HG03025 (cell line): ENCODE measurements at regions not wholly inside any gene's neighbourhood (a gene's known extent, or its start where the extent isn't known, plus 50 kb on each side); places are given as distances from the start of the nearest gene placed in this dataset.

ENCODE experiments used
- ATAC-seq: cut with Tn5 transposase; IDR thresholded peaks from one replicate; pipeline ENCODE4 v1.9.1; 2021; ENCODE audit warnings: mild to moderate bottlenecking, moderate library complexity; ENCODE audit not compliant: unreplicated experiment, low FRiP score

GRCh38 chr20:12353842-12354241 lies 436.1 kb downstream of the BTBD3 start:
- ATAC-seq, result no peak

- no peak for ATAC-seq
These were observed 437.0 kb downstream of the BTBD3 start for GRCh38 chr20:12354725-12355124.

- no peak for ATAC-seq
These were observed 437.5 kb downstream of the BTBD3 start for GRCh38 chr20:12355185-12355584.

GRCh38 chr20:12358006-12358654 lies 440.4 kb downstream of the BTBD3 start:
- no peak for ATAC-seq

DNA sequence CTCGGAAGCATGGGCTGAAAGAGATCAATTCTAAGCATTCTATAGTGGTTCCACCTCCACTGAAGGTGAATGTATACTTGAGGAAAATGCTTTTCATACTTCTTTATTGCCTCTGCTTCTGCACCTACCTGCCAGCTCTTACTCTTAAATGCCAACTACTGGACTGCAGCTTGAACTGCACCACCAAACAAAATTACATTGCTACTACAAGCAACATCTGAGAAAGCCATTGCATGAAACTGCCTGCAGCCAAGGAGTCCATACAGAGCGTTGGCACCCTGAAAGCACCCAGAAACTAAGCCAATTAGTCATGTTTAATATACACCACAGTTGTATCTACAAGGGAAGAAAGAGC lies 440.9 kb downstream of the BTBD3 start:
- ATAC-seq, result no peak

GRCh38 chr20:12371990-12372389 lies 454.3 kb downstream of the BTBD3 start:
- no peak for ATAC-seq

DNA sequence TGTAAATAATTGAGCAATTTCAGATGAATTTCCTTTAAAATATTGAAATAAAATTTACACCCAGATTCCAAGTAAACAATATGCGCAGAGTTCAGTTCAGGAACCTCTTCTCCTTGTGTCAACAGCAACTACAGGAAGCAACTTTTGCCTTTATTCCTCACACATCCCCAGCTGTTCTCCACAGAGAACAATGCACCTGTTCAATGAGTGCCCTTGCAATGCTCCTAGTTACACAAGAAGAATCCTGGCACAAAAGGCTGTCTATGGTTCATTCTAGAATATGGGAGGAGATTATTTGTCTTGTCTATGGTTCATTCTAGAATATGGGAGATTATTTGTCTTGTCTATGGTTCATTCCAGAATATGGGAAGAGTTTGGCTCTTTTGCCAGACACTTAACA lies 454.9 kb downstream of the BTBD3 start:
- ATAC-seq, result no peak

- ATAC-seq, result no peak
These were observed 458.3 kb downstream of the BTBD3 start for GRCh38 chr20:12375967-12376366.

DNA sequence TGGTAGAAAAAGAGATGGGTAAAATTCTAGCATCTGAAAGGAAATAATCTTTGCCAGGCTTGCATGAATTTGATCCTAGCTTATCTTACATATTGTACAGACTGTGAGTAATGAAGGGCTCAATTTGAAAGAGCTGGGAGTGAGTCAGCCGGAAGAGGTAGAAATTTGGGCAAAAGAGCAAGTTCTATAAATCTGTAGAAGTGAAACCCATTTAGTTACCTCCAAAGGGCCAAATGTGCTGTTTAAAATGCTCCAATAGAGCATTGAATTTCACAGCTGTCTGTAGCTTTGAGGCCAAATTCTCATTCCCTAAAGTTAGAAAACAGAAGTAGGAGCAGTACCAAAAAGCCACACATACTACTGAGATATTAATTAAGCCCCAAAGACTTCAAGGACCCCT lies 466.1 kb downstream of the BTBD3 start:
- ATAC-seq, result no peak

DNA sequence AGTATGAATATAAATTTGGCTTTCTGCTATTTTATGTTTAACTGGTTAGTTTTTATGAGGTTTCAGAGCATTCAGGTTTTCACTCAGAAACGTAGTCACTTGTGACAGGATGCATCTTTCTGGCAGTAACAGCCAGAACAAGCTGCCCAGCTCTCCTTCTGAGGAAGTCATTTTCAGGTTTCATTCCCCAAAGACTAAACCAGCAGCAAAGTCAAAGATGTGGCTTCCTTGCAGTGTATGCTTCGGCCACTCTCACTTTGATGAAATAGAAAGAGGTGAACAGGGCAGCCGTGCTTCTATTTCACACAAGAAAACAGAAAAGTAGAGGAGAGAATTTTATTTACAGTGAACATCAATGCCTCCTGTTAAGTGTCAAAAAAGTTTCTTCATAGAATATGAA lies 469.1 kb downstream of the BTBD3 start:
- no peak for ATAC-seq

- ATAC-seq, result no peak
These were observed 473.4 kb downstream of the BTBD3 start for GRCh38 chr20:12391099-12391498.

GRCh38 chr20:12394786-12395185 lies 477.1 kb downstream of the BTBD3 start:
- ATAC-seq, result no peak

GRCh38 chr20:12395353-12395752 lies 477.7 kb downstream of the BTBD3 start:
- no peak for ATAC-seq

DNA sequence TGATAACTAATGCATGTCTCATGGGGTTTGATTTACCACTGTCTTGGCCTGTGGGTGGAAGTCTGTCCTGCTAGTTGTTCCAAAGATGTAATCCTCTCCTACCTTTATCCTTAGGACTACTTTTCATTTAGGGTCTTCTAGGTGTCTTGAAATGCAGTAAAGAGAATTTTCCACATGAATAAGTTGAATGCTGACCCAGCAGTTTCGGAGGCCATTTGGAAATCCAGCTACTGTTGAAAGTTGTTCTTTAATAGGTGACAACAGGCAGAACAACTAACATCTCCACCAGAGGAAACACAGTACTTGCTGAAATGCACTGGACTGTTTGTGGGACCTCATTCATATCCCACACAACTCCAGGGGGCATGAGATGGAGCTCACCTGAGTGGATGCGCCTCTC lies 478.1 kb downstream of the BTBD3 start:
- ATAC-seq, result no peak

- no peak for ATAC-seq
These were observed 481.6 kb downstream of the BTBD3 start for GRCh38 chr20:12399110-12399836.

- ATAC-seq, result no peak
These were observed 487.2 kb downstream of the BTBD3 start for GRCh38 chr20:12404941-12405340.

- ATAC-seq, result no peak
These were observed 489.3 kb downstream of the BTBD3 start for GRCh38 chr20:12406978-12407377.

GRCh38 chr20:12409501-12409900 lies 491.8 kb downstream of the BTBD3 start:
- no peak for ATAC-seq

DNA sequence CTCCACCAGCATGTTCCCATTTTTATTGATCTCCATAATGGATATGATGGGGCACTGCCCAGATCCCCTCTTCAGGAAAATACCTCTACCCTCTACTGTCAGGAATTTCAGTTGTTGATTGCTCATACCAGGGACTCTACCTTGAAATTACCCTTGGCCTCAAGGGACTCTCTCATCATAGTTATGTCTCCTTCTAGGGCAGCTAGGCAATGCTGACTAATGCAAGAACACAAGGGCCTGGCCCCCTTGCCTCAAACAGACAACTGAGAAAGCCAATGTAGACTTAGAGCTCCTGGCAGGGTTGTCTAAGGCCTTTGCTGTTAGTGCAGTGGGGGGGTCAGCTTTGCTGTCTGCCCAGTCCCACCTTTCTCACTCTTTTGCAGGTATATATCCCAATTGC lies 493.1 kb downstream of the BTBD3 start:
- no peak for ATAC-seq

DNA sequence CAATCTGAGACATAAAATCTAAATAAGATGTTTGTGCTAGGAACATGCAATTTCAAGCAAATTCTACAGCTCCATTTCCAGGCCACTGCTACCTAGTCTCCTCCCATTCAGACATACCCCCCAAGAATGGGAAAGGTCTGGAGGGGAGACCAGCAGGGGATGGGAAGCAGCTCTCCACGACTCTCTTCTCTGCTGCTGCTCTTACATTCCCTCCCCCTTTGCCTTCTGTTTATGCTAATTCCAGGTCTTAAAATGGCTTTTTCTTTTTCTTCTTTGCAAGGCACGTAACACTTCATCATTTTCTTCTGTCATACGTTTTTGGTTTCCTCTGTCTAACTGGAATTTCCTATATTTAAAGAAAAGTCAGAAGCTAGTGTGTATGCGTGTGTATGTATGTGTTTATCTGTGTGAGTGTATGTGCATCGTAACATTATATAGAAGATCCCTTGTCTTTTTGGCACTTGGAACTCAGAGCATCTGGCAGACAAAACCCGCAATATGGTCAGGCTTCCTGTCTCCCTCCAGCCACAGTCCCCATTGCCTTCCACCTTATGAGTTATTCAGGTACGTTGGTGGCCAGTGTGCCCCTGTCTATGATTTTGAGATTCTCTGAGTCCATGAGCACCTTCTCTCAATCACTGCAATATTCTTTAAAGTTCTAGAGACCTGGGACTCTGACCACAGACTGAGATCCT lies 493.7 kb downstream of the BTBD3 start:
- ATAC-seq, result no peak

- ATAC-seq, result no peak
These were observed 495.4 kb downstream of the BTBD3 start for GRCh38 chr20:12413116-12413515.
